Choroid plexus epithelial cell (primary cell): ENCODE measurements at regions not wholly inside any gene's neighbourhood (a gene's known extent, or its start where the extent isn't known, plus 50 kb on each side); places are given as distances from the start of the nearest gene placed in this dataset.
A peak's percentile ranks its signal among the peaks of the same experiment; 100 is the strongest.

Experiments used
- DNase-seq: peaks from one replicate; pipeline ENCODE4 v3.0.0-alpha.2; 2010; ENCODE audit warnings: low read depth
- H3K4me3 ChIP-seq: 2 replicates; pipeline ENCODE4 v1.5.1; 2011; ENCODE audit warnings: low read depth, mild to moderate bottlenecking, control low read depth, low read length, moderate library complexity
- CTCF ChIP-seq: conservative IDR thresholded peaks from 2 replicates; pipeline ENCODE4 v1.5.1; 2011; ENCODE audit warnings: low read depth, mild to moderate bottlenecking, control low read depth, inconsistent platforms, low read length, moderate library complexity

GRCh38 chr12:77354766-77355362, 289.5 kb upstream of the E2F7 start:
- peak; percentile 27 for DNase-seq

GRCh38 chr12:77352946-77353345, 287.6 kb upstream of the E2F7 start:
- peak; percentile 36 for DNase-seq
- TF ChIP-seq CTCF = no peak
- no peak overlapping the region for H3K4me3 ChIP-seq

More at GRCh38 chr12:77354766-77355362, 289.5 kb upstream of the E2F7 start:
- TF ChIP-seq CTCF = no peak
- no peak overlapping the region for H3K4me3 ChIP-seq

- DNase-seq = no peak
- no peak for TF ChIP-seq CTCF
- H3K4me3 ChIP-seq = no peak overlapping the region
These were observed 286.5 kb upstream of the E2F7 start for GRCh38 chr12:77351860-77352259.

- no peak for DNase-seq
- no peak overlapping the region for H3K4me3 ChIP-seq
- no peak for TF ChIP-seq CTCF
These were observed 284.5 kb upstream of the E2F7 start for GRCh38 chr12:77349689-77350370.

- H3K4me3 ChIP-seq = no peak overlapping the region
- no peak for TF ChIP-seq CTCF
- no peak for DNase-seq
These were observed 281.6 kb upstream of the E2F7 start for GRCh38 chr12:77347017-77347416.

GRCh38 chr12:77345336-77345735, 280.0 kb upstream of the E2F7 start:
- no peak for TF ChIP-seq CTCF
- H3K4me3 ChIP-seq = no peak overlapping the region
- DNase-seq = no peak

- H3K4me3 ChIP-seq = no peak overlapping the region
- no peak for TF ChIP-seq CTCF
- no peak for DNase-seq
These were observed 279.3 kb upstream of the E2F7 start for GRCh38 chr12:77344651-77345050.
